NCI-H2227 (cell line): ENCODE measurements at regions not wholly inside any gene's neighbourhood (a gene's known extent, or its start where the extent isn't known, plus 50 kb on each side); places are given as distances from the start of the nearest gene placed in this dataset.
"Not testable (repeated sequence)": the region's sequence is repeated elsewhere in the genome, so short reads cannot be mapped to it uniquely, and the experiment has no call there.

ENCODE experiments used
- DNase-seq: peaks from one replicate; lab custom pipeline; 2025; ENCODE audit not compliant: unreplicated experiment; lab: John Stamatoyannopoulos, UW

GRCh38 chr2:145752091-145752806 lies 1232.3 kb upstream of the ZEB2 start:
- no peak for DNase-seq

- DNase-seq = no peak
Measured at GRCh38 chr2:145751629-145752028, 1231.7 kb upstream of the ZEB2 start.

- DNase-seq = no peak
Measured at GRCh38 chr2:145751155-145751554, 1231.2 kb upstream of the ZEB2 start.

- no peak for DNase-seq
Measured at GRCh38 chr2:145750612-145751011, 1230.7 kb upstream of the ZEB2 start.

GRCh38 chr2:145750144-145750543 lies 1230.2 kb upstream of the ZEB2 start:
- no peak for DNase-seq

- DNase-seq = no peak
Measured at GRCh38 chr2:145749556-145749955, 1229.6 kb upstream of the ZEB2 start.

GRCh38 chr2:145748927-145749326 lies 1229.0 kb upstream of the ZEB2 start:
- no peak for DNase-seq

GRCh38 chr2:145747715-145748114 lies 1227.8 kb upstream of the ZEB2 start:
- DNase-seq = no peak

- not testable (repeated sequence) for DNase-seq
Measured at GRCh38 chr2:145745387-145745721, 1225.4 kb upstream of the ZEB2 start.

GRCh38 chr2:145744541-145745386 lies 1224.8 kb upstream of the ZEB2 start:
- DNase-seq = no peak

GRCh38 chr2:145743011-145743410 lies 1223.1 kb upstream of the ZEB2 start:
- no peak for DNase-seq

GRCh38 chr2:145741636-145742035 lies 1221.7 kb upstream of the ZEB2 start:
- no peak for DNase-seq

GRCh38 chr2:145741181-145741580 lies 1221.3 kb upstream of the ZEB2 start:
- no peak for DNase-seq

GRCh38 chr2:145740302-145740701 lies 1220.4 kb upstream of the ZEB2 start:
- no peak for DNase-seq

GRCh38 chr2:145739681-145740080 lies 1219.8 kb upstream of the ZEB2 start:
- DNase-seq = no peak

GRCh38 chr2:145736871-145737270 lies 1217.0 kb upstream of the ZEB2 start:
- DNase-seq = no peak

GRCh38 chr2:145731467-145731866 lies 1211.5 kb upstream of the ZEB2 start:
- no peak for DNase-seq

- DNase-seq = no peak
Measured at GRCh38 chr2:145729993-145730770, 1210.3 kb upstream of the ZEB2 start.

GRCh38 chr2:145729481-145729880 lies 1209.6 kb upstream of the ZEB2 start:
- DNase-seq = no peak

- DNase-seq = no peak
Measured at GRCh38 chr2:145728511-145728910, 1208.6 kb upstream of the ZEB2 start.

- DNase-seq = no peak
Measured at GRCh38 chr2:145725876-145726275, 1206.0 kb upstream of the ZEB2 start.
